ENCODE measurements at regions not wholly inside any gene's neighbourhood (a gene's known extent, or its start where the extent isn't known, plus 50 kb on each side); places are given as distances from the start of the nearest gene placed in this dataset.

- H3K79me2 ChIP-seq (ENCODE audit: insufficient read depth, low read length): no peaks in the 10 kb centered on the region
- H3K23ac ChIP-seq (ENCODE audit: insufficient read length, low read depth, low read length): no peak overlapping the region
- H3K4ac ChIP-seq (ENCODE audit: low read depth, low read length): no peak overlapping the region
- H3K4me2 ChIP-seq (ENCODE audit: insufficient read depth, insufficient read length, low read length): peak overlapping the region; percentile 17
- H3K27ac Mint-ChIP-seq: peak overlapping the region; percentile 17 to 99 (median 98); a peak in 6 of 7 replicates
- H3T11ph ChIP-seq (ENCODE audit: low read length): no peak overlapping the region
- H3K27ac ChIP-seq (ENCODE audit: insufficient read length, low read depth, low read length): peak overlapping the region; percentile 98
- H4K5ac ChIP-seq (ENCODE audit: insufficient read length, low read depth, low read length): peak overlapping the region; percentile 24
- H4K20me1 ChIP-seq (ENCODE audit: control insufficient read depth, insufficient read depth, insufficient read length): no peaks in the 10 kb centered on the region
- no peaks in the 10 kb centered on the region for H3K27me3 Mint-ChIP-seq (ENCODE audit: low read depth)
- H2BK5ac ChIP-seq (ENCODE audit: insufficient read length, low read length): peak overlapping the region; percentile 86
- no peak overlapping the region for H3K18ac ChIP-seq (ENCODE audit: insufficient read length, low read depth, low read length)
- no peak overlapping the region for H4K8ac ChIP-seq (replicated peaks; ENCODE audit: insufficient read length, low read depth, low read length)
- H3K27me3 ChIP-seq (ENCODE audit: insufficient read depth, low read length): no peaks in the 10 kb centered on the region
- H3K4me3 Mint-ChIP-seq: peak overlapping the region in 1 of 2 experiments; percentile 14; a peak in 2 of 5 replicates
- no peak overlapping the region for H2BK120ac ChIP-seq (ENCODE audit: low read depth, low read length, poor library complexity, severe bottlenecking)
- peaks cover 34 to 37% of the 10 kb centered on the region in 2 experiments for H3K9me3 Mint-ChIP-seq
- H2BK15ac ChIP-seq (ENCODE audit: low read depth, low read length): no peak overlapping the region
- no peak overlapping the region for H3K9ac ChIP-seq (ENCODE audit: extremely low read depth, insufficient read length, low read length)
- H2AFZ ChIP-seq (ENCODE audit: low read length): no peak overlapping the region
- H4K91ac ChIP-seq (ENCODE audit: insufficient read length, low read depth, low read length): no peak overlapping the region
- H3K14ac ChIP-seq (ENCODE audit: insufficient read depth, low read length): no peak overlapping the region
- H2AK5ac ChIP-seq (ENCODE audit: insufficient read length, low read length): no peak overlapping the region
- peak overlapping the region; percentile 45 for H2BK12ac ChIP-seq (ENCODE audit: insufficient read length, low read depth, low read length)
- peaks cover 3% of the 10 kb centered on the region for H3K9me3 ChIP-seq (ENCODE audit: control insufficient read depth, low read depth, low read length)
- TF ChIP-seq CTCF (conservative IDR thresholded peaks at IDR 0.05): no peak
- H3K79me1 ChIP-seq (ENCODE audit: insufficient read depth, low read depth, low read length, poor library complexity, severe bottlenecking): no peaks in the 10 kb centered on the region
- peaks cover 12% of the 10 kb centered on the region; the same call in 1 of the 2 replicates for H3K4me1 ChIP-seq (ENCODE audit: insufficient read depth, low read length)
- no peak for DNase-seq
- peaks cover 31 to 44% (median 36%) of the 10 kb centered on the region in 3 experiments for H3K36me3 Mint-ChIP-seq (ENCODE audit: insufficient read depth in 1 of 3, low read depth in 3 of 3)
- no CpG with 5 or more reads among the region's 3 CpGs for WGBS (ENCODE audit: extremely low coverage, insufficient read length, low lambda C conversion rate)
- no peak overlapping the region for H3K56ac ChIP-seq (ENCODE audit: insufficient read length, low read depth, low read length)
- no peak overlapping the region for H2BK20ac ChIP-seq (ENCODE audit: low read depth, low read length, poor library complexity, severe bottlenecking)
- no peaks in the 10 kb centered on the region for H3K23me2 ChIP-seq (ENCODE audit: insufficient read length, low read depth, low read length, poor library complexity, severe bottlenecking)
- H3K4me1 Mint-ChIP-seq: peaks cover 26% of the 10 kb centered on the region in 2 experiments
Measured at GRCh38 chr6:49341869-49342268, 121.2 kb downstream of the MMUT start.

Measured in H9 (cell line).